Kidney (tissue), 13 donors: ENCODE measurements at regions not wholly inside any gene's neighbourhood (a gene's known extent, or its start where the extent isn't known, plus 50 kb on each side); places are given as distances from the start of the nearest gene placed in this dataset.

Experiments used
- DNase-seq, 5 donors: peaks; one replicate each; pipeline ENCODE4 v3.0.0-alpha.2; 2013 to 2020
- FAIRE-seq: peaks from 2 replicates; lab custom pipeline; 2012; peaks lifted over from hg19 to GRCh38; lab: Jason Lieb, UNC
- H3K27ac ChIP-seq, 2 donors: one replicate each; pipeline ENCODE4 v1.7.0; 2013; ENCODE audit warnings: low read depth in 2 of 2, low read length in 2 of 2, inconsistent platforms in 1 of 2
- H3K27me3 ChIP-seq: one replicate; pipeline ENCODE4 v1.7.1; 2013; ENCODE audit warnings: low read length, inconsistent platforms; ENCODE audit not compliant: control insufficient read depth, insufficient read depth
- H3K36me3 ChIP-seq, 3 donors: one replicate each; pipeline versions ENCODE4 v1.7.0 to v1.7.1; 2013; ENCODE audit warnings: low read length in 3 of 3, control low read depth in 1 of 3, inconsistent platforms in 1 of 3; ENCODE audit not compliant: insufficient read depth in 3 of 3, control insufficient read depth in 2 of 3
- H3K4me1 ChIP-seq, 3 donors: one replicate each; pipeline versions ENCODE4 v1.7.0 to v1.7.1; 2013; ENCODE audit warnings: low read length in 3 of 3, inconsistent platforms in 1 of 3, low read depth in 1 of 3; ENCODE audit not compliant: control insufficient read depth in 2 of 3, insufficient read depth in 2 of 3
- H3K4me3 ChIP-seq, 3 donors: one replicate each; pipeline versions ENCODE4 v1.7.0 to v1.8.1; 2013; ENCODE audit warnings: low read length in 3 of 3, control low read depth in 1 of 3, inconsistent platforms in 1 of 3
- H3K9ac ChIP-seq, 3 donors: one replicate each; pipeline versions ENCODE4 v1.7.0 to v1.7.1; 2013; ENCODE audit warnings: low read length in 3 of 3, control low read depth in 1 of 3, inconsistent platforms in 1 of 3
- H3K9me3 ChIP-seq, 3 donors: one replicate each; pipeline versions ENCODE4 v1.7.0 to v1.7.1; 2013; ENCODE audit warnings: low read length in 3 of 3, control low read depth in 1 of 3, inconsistent platforms in 1 of 3; ENCODE audit not compliant: control insufficient read depth in 2 of 3, insufficient read depth in 1 of 3
- CTCF ChIP-seq: IDR thresholded peaks from 3 replicates; pipeline ENCODE4 v1.5.1; 2012; ENCODE audit warnings: mild to moderate bottlenecking, moderate library complexity, borderline replicate concordance; ENCODE audit not compliant: insufficient read depth; ENCODE audit errors: extremely low read depth
- intact Hi-C: fragments of 100-400 bp; cut with DNase I; formaldehyde crosslinking; loops from one replicate; pipeline ENCODE4 v1.11.1; 2022
- donor health status: control.
- donor health status: control.
- donor health status: control.
- donor health status: control.
- donor health status: control.
- donor health status: DM: yes; HTN: yes; CAD: no.
- donor health status: Normal renal cell carcinoma (clear cell type).

DNA sequence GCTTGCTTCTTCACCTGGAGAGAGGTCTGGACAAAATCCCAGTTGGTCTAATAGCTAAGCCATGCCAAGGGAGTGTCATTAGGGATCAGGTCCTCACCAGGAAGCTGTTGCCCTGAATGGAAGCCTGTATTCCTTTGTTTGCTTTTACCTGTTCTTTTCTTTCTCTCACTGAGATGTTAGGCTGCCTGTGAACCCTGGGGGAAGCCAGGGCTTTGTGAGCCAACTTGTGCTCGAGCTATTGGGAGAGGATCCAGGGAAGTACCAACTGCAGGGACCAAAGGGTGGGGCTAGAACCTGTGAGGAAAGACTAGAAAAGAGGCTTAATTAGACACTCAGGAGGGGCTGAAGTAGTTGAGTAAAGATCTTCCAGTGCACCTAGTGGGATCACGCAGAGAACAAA lies 451.2 kb upstream of the TLE4 start:
- TF ChIP-seq CTCF, result no peak
- Histone ChIP-seq H3K9me3 (no peaks in the 10 kb centered on the region), H3K27ac (no peak overlapping the region), H3K4me3 (no peak overlapping the region), H3K4me1 (peaks cover 0 to 4% (median 0%) of the 10 kb centered on the region in 3 donors), H3K9ac (no peak overlapping the region), H3K27me3 (no peaks in the 10 kb centered on the region), H3K36me3 (no peaks in the 10 kb centered on the region)
- DNase-seq (no peak), FAIRE-seq (no peak)
- intact Hi-C loops, result no loop called here

DNA sequence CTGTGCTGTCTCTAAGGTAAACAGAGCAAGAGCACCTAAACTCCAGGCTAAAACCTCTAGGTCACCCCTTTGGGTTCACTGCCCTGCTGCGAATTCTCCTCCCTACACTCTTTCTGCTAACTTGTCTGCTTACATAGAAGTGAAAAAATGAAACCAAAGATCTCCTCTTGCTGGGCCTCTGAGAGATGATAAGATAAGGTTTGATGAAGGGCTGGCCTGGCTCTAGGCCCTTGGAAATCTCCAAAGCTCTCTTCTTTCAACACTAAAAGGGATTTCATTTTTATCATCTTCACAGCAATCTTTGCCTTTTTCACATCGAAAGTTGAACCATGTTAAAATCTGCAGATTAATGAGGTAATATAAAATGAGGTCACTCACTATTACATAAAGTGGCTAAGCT lies 450.8 kb upstream of the TLE4 start:
- no peaks in the 10 kb centered on the region for H3K9me3 ChIP-seq
- no peak overlapping the region for H3K27ac ChIP-seq
- intact Hi-C loops, result no loop called here
- H3K4me1 ChIP-seq, result peaks cover 0 to 4% (median 0%) of the 10 kb centered on the region in 3 donors
- no peak for TF ChIP-seq CTCF
- no peak for DNase-seq
- no peak overlapping the region for H3K9ac ChIP-seq
- no peaks in the 10 kb centered on the region for H3K27me3 ChIP-seq
- no peak for FAIRE-seq
- no peaks in the 10 kb centered on the region for H3K36me3 ChIP-seq
- no peak overlapping the region for H3K4me3 ChIP-seq

DNA sequence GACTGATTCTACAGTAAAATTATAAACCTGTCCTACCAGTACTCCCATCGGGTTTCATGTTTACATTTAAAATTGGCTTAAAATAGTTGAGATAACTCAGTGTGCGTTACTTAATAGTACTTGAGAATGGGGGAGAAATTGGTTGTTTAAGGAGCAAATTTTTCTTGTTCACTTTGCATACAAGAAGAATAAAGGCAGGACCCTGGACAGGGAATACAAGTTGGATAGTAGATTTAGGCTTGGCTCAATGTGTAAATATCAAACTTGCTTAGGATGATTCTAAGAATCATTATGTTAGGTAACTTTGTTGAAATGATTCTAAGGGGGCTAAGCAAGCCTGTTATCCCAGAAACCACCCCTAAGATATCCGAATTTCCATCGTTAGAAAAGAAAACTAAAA lies 448.4 kb upstream of the TLE4 start:
- peak in 1 of 5 donors; percentile 40 for DNase-seq
- Histone ChIP-seq H3K4me3 (no peak overlapping the region), H3K9me3 (no peaks in the 10 kb centered on the region), H3K9ac (no peak overlapping the region), H3K27me3 (no peaks in the 10 kb centered on the region), H3K4me1 (peaks cover 0 to 4% (median 0%) of the 10 kb centered on the region in 3 donors), H3K36me3 (no peaks in the 10 kb centered on the region), H3K27ac (no peak overlapping the region)
- no peak for FAIRE-seq
- no peak for TF ChIP-seq CTCF
- intact Hi-C loops, result no loop called here

DNA sequence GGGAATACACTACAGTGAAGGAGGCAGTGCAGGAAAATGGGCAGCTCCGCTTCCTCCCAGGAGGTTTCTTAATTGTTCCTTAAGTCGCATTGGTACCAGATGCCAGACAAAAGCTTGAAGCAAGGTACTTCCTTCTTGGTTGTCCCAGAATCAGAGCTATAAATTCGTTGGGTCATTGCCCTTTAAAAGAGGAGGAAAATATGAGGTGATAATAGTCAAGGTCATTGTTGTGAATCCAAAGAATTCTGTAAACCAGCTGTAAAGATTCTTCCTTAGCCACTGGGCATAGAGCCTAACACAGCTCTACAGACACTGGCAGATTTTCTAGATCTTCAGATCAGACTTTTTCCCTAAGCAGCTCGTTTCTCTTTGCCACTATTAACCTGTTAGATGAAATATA lies 444.1 kb upstream of the TLE4 start:
- H3K9me3 ChIP-seq, result no peaks in the 10 kb centered on the region
- DNase-seq (no peak), FAIRE-seq (no peak)
- no peaks in the 10 kb centered on the region for H3K36me3 ChIP-seq
- no peak overlapping the region for H3K9ac ChIP-seq
- TF ChIP-seq CTCF, result no peak
- intact Hi-C loops, result no loop called here
- no peaks in the 10 kb centered on the region for H3K27me3 ChIP-seq
- peaks cover 0 to 4% (median 0%) of the 10 kb centered on the region in 3 donors for H3K4me1 ChIP-seq
- H3K27ac ChIP-seq, result no peak overlapping the region
- no peak overlapping the region for H3K4me3 ChIP-seq
